Inflammatory macrophage (primary cell): ENCODE measurements at regions not wholly inside any gene's neighbourhood (a gene's known extent, or its start where the extent isn't known, plus 50 kb on each side); places are given as distances from the start of the nearest gene placed in this dataset.

Experiments used
- DNase-seq, 2 donors: peaks; one replicate each; pipeline ENCODE4 v3.0.0-alpha.2; 2020 to 2022

GRCh38 chr14:55769877-55770276, 189.9 kb downstream of the KTN1 start:
- no peak for DNase-seq

GRCh38 chr14:55771242-55771981, 191.4 kb downstream of the KTN1 start:
- DNase-seq, result no peak

GRCh38 chr14:55772486-55772885, 192.5 kb downstream of the KTN1 start:
- DNase-seq, result no peak

- no peak for DNase-seq
These were observed 193.3 kb downstream of the KTN1 start for GRCh38 chr14:55773312-55773711.

- no peak for DNase-seq
These were observed 194.1 kb downstream of the KTN1 start for GRCh38 chr14:55773984-55774545.

- DNase-seq, result no peak
These were observed 197.9 kb downstream of the KTN1 start for GRCh38 chr14:55777877-55778276.

GRCh38 chr14:55780156-55780946, 200.3 kb downstream of the KTN1 start:
- peak; percentile 21 to 53 for DNase-seq

GRCh38 chr14:55781046-55781445, 201.0 kb downstream of the KTN1 start:
- DNase-seq, result no peak

GRCh38 chr14:55782166-55782565, 202.2 kb downstream of the KTN1 start:
- DNase-seq, result no peak

- peak in 1 of 2 donors; percentile 20 for DNase-seq
These were observed 209.4 kb downstream of the KTN1 start for GRCh38 chr14:55789406-55789805.

GRCh38 chr14:55794655-55795595, 214.9 kb downstream of the KTN1 start:
- no peak for DNase-seq

- peak; percentile 46 to 82 for DNase-seq
These were observed 216.5 kb downstream of the KTN1 start for GRCh38 chr14:55796513-55796912.

GRCh38 chr14:55798406-55798805, 218.4 kb downstream of the KTN1 start:
- no peak for DNase-seq

- no peak for DNase-seq
These were observed 219.6 kb downstream of the KTN1 start for GRCh38 chr14:55799508-55800095.

- no peak for DNase-seq
These were observed 220.3 kb downstream of the KTN1 start for GRCh38 chr14:55800156-55800785.

- no peak for DNase-seq
These were observed 221.1 kb downstream of the KTN1 start for GRCh38 chr14:55801121-55801520.

- DNase-seq, result no peak
These were observed 223.2 kb downstream of the KTN1 start for GRCh38 chr14:55802986-55803872.

- DNase-seq, result peak in 1 of 2 donors; percentile 22
These were observed 224.0 kb downstream of the KTN1 start for GRCh38 chr14:55803873-55804553.

- no peak for DNase-seq
These were observed 225.2 kb downstream of the KTN1 start for GRCh38 chr14:55805250-55805649.
